ENCODE measurements at regions not wholly inside any gene's neighbourhood (a gene's known extent, or its start where the extent isn't known, plus 50 kb on each side); places are given as distances from the start of the nearest gene placed in this dataset.

DNA sequence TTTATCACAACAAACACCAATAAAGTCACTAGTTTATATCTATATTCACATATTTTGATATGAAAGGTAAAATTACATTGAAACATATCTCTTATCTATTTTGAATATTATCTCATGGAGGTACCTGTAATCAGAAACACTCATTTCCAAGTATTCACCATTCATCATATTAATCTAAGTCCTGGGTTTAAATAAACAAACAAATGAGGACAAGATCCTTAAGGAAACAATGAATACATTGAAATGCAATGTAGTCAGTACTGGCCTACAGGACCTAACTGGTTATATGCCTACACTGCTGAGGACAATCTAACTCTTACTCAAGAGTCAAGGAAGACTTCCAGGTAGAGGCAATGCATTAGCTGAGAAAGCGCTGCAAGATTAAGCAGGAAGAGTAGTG is 1411.9 kb upstream of the RAG2 start:
- H3K27ac Mint-ChIP-seq (ENCODE audit: unreplicated experiment), result no peak overlapping the region
- no peaks in the 10 kb centered on the region for H3K27me3 Mint-ChIP-seq (ENCODE audit: low read depth)
- TF ChIP-seq, protein P1, sequence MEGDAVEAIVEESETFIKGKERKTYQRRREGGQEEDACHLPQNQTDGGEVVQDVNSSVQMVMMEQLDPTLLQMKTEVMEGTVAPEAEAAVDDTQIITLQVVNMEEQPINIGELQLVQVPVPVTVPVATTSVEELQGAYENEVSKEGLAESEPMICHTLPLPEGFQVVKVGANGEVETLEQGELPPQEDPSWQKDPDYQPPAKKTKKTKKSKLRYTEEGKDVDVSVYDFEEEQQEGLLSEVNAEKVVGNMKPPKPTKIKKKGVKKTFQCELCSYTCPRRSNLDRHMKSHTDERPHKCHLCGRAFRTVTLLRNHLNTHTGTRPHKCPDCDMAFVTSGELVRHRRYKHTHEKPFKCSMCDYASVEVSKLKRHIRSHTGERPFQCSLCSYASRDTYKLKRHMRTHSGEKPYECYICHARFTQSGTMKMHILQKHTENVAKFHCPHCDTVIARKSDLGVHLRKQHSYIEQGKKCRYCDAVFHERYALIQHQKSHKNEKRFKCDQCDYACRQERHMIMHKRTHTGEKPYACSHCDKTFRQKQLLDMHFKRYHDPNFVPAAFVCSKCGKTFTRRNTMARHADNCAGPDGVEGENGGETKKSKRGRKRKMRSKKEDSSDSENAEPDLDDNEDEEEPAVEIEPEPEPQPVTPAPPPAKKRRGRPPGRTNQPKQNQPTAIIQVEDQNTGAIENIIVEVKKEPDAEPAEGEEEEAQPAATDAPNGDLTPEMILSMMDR (IDR thresholded peaks at IDR 0.05), result no peak
- peaks cover 39% of the 10 kb centered on the region for H3K4me1 Mint-ChIP-seq (ENCODE audit: low read depth)
- H3K36me3 Mint-ChIP-seq (ENCODE audit: low read depth), result no peaks in the 10 kb centered on the region
- peaks cover 5% of the 10 kb centered on the region for H3K9me3 Mint-ChIP-seq (ENCODE audit: low read depth)
- DNase-seq (ENCODE audit: low spot score), result no peak
- H3K4me3 Mint-ChIP-seq (ENCODE audit: unreplicated experiment), result no peak overlapping the region

DNA sequence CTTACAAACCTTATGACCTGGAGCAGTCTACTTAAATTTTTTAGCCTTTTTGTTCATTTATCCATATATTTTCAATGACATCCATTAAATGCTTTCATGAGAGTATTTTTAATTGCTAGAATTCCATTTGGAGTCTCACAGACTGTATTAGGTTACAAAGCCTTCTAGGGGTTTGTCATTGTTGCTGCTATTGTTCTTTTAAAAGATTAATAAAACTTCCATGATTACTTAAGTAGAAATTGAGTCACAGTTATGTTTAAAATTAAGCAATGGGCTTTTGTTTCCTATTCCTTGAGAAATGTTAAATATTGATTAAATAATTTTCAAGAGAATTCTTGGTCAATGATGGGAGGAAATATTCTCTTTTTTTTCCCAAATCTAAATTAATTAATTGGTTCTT is 1408.4 kb upstream of the RAG2 start:
- Mint-ChIP-seq H3K27me3 (ENCODE audit: low read depth) (no peaks in the 10 kb centered on the region), H3K4me1 (ENCODE audit: low read depth) (peaks cover 25% of the 10 kb centered on the region), H3K27ac (ENCODE audit: unreplicated experiment) (no peak overlapping the region), H3K9me3 (ENCODE audit: low read depth) (peaks cover 18% of the 10 kb centered on the region), H3K4me3 (ENCODE audit: unreplicated experiment) (no peak overlapping the region), H3K36me3 (ENCODE audit: low read depth) (peaks cover 1% of the 10 kb centered on the region)
- no peak for DNase-seq (ENCODE audit: low spot score)
- TF ChIP-seq, protein P1 (IDR thresholded peaks at IDR 0.05), result no peak

DNA sequence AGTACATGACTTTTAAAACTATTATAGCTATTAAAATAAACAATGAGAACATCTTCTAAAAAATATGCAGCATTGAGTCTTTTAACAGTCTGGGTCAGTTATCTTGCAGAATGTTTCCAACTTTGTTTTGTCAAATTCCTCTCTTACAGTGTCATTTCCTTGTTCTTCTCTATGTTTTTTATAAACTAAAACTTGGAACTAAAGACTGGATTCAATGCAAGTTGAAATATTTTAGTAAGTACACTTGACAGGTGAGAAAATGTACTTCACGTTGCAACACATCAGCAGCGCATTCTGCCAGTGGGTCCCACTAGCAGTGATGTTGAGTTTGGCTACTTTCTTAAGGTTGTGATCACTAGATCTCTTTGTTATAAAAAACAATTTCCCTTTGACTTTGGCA is 1407.6 kb upstream of the RAG2 start:
- Mint-ChIP-seq H3K9me3 (ENCODE audit: low read depth) (peaks cover 18% of the 10 kb centered on the region), H3K36me3 (ENCODE audit: low read depth) (peaks cover 1% of the 10 kb centered on the region), H3K27ac (ENCODE audit: unreplicated experiment) (peak overlapping the region; percentile 71), H3K4me1 (ENCODE audit: low read depth) (peaks cover 25% of the 10 kb centered on the region), H3K4me3 (ENCODE audit: unreplicated experiment) (no peak overlapping the region), H3K27me3 (ENCODE audit: low read depth) (no peaks in the 10 kb centered on the region)
- DNase-seq (ENCODE audit: low spot score), result no peak
- TF ChIP-seq, protein P1 (IDR thresholded peaks at IDR 0.05), result no peak

DNA sequence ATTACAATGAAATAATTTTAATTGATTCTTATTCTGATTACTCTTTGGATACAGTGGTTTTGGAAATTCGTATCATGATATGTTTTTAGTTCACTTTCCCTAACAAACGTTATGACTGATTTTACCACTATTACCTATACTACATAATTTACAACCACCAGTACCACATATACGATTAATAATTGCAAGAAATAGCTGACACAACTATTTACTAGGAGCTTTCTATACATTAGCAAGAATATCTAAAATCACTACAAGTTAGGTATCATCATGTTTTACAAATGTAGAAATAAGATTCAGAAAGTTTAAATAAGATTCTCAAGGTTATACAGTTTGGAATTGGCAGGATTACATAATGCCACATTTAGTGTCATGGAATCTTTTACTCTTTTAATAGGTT is 1401.1 kb upstream of the RAG2 start:
- peaks cover 11% of the 10 kb centered on the region for H3K4me1 Mint-ChIP-seq (ENCODE audit: low read depth)
- H3K27me3 Mint-ChIP-seq (ENCODE audit: low read depth), result no peaks in the 10 kb centered on the region
- TF ChIP-seq, protein P1 (IDR thresholded peaks at IDR 0.05), result no peak
- H3K27ac Mint-ChIP-seq (ENCODE audit: unreplicated experiment), result no peak overlapping the region
- H3K9me3 Mint-ChIP-seq (ENCODE audit: low read depth), result peaks cover 17% of the 10 kb centered on the region
- no peak for DNase-seq (ENCODE audit: low spot score)
- H3K36me3 Mint-ChIP-seq (ENCODE audit: low read depth), result no peaks in the 10 kb centered on the region
- H3K4me3 Mint-ChIP-seq (ENCODE audit: unreplicated experiment), result no peak overlapping the region

DNA sequence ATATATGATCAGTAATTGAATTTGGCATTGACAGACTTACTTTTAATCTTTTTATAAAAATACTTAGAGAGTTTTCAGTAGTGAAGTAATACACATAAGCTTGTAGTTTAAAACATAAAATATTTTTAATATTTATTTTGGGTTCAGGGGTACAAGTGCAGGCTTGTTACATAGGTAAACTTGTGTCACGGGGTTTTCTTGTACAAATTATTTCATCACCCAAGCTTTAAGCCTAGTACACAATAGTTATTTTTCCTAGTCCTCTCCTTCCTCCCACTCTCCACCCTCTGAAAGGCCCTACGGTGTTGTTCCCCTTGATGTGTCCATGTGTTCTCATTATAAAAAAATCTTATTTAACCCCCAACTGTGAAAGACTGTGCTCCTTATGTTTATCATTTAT is 1397.8 kb upstream of the RAG2 start:
- Mint-ChIP-seq H3K9me3 (ENCODE audit: low read depth) (peaks cover 14% of the 10 kb centered on the region), H3K4me3 (ENCODE audit: unreplicated experiment) (no peak overlapping the region), H3K27ac (ENCODE audit: unreplicated experiment) (no peak overlapping the region), H3K36me3 (ENCODE audit: low read depth) (peaks cover 2% of the 10 kb centered on the region), H3K4me1 (ENCODE audit: low read depth) (peaks cover 13% of the 10 kb centered on the region), H3K27me3 (ENCODE audit: low read depth) (no peaks in the 10 kb centered on the region)
- DNase-seq (ENCODE audit: low spot score), result no peak
- TF ChIP-seq, protein P1 (IDR thresholded peaks at IDR 0.05), result no peak

All from chondrocyte (in vitro differentiated cells).